HG03045 (cell line): ENCODE measurements at regions not wholly inside any gene's neighbourhood (a gene's known extent, or its start where the extent isn't known, plus 50 kb on each side); places are given as distances from the start of the nearest gene placed in this dataset.
"Not testable (repeated sequence)": the region's sequence is repeated elsewhere in the genome, so short reads cannot be mapped to it uniquely, and the experiment has no call there.

Source experiments
- ATAC-seq: cut with Tn5 transposase; IDR thresholded peaks from one replicate; pipeline ENCODE4 v1.9.1; 2021; ENCODE audit warnings: mild to moderate bottlenecking, moderate library complexity; ENCODE audit not compliant: unreplicated experiment

DNA sequence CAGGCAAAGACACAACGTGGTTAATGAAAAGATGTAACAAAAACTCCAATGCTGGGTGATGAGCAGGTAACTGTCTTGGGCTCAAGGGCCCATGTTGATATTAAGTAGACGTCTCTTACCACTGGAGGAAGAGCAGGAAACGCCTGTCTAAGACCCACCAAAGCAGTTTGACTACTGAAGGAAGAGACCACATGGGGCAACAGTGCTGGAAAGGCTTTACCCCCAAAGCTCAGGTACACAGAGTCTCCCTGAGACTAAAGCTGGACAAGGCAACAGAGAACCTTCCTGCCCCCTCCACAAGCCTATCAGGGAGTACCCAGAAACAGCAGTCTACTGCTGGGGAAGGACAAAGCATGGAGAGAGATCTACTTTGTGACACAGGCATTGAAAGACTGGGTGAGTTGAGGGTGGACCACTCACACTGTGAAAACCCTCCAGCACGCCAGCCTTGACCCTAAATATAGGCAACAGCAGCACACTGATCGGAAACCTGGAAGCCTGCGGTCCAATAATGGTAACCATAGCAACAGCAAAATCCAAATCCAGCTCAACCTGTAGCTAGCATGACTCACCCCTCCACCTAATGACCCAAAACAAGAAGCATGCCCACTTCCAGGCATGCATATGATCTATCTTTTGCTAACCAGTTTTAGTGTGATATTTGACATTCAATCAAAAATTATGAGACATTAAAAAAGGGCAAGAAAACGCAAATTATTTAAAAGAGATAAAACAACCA is 270.5 kb upstream of the SDK2 start:
- no peak for ATAC-seq

DNA sequence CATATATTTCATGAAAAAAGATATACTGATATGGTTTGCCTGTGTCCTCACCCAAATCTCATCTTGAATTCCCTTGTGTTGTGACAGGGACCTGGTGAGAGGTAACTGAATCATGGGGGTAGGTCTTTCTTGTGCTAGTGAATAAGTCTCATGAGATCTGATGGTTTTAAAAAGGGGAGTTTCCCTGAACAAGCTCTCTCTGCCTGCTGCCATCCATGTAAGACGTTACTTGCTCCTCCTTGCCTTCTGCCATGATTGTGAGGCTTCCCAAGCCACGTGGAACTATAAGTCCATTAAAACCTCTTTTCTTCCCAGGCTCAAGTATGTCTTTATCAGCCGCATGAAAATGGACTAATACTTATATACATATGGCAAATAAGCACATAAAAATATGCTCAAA is 274.8 kb upstream of the SDK2 start:
- ATAC-seq: not testable (repeated sequence)

DNA sequence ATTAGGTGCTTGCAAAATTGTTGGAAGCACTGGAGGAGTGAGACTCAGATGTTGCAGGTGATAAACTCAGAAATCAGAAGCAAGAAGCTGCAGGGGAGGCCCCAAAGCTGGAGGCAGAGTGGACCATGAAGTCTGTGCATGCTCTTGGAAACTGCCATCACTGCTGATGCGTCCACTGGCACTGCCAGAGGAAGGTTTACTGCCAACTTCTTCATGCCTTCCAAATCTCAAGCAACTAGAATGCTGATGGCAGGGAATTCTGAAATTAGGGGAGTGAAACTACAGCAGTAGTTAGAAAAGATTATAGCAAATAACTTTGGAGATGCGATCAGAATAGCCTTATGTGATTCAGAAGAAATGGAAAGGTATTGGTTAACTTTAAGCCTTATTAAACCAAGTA is 277.1 kb upstream of the SDK2 start:
- ATAC-seq: no peak

DNA sequence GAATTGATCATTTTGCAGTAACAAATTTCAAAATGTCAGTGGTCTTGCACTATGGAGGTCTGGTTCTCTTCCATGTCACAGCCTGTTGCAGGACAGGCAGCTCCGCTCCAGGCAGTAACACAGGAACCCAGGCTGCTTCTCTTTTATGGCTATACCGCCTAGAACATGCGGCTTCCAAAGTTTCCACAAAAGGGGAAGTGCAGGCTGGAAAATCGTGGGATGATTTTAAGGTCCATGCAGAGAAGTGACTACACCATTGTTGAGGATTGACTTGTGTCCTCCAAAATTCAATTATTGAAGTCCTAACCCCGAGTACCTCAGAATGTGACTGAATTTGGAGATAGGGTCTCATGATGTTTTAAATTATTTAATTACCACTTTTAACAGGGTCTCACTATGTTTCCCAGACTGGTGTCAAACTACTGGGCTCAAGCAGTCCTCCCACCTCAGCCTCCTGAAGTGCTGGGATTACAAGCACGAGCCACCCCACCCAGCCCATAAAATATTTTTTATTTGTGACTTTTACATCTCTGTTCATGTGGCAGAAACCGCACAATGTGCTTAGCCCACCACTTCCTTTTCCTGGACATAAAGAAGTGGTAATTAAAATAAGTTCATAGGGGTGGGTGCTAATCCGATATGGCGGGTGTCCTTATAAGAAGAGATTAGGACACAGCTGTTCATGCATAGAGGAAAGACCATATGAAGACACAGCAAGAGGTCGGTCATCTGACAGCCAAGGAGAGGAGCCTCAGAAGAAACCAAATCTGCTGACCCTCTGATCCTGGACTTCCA is 279.2 kb upstream of the RPL38 start:
- ATAC-seq: no peak

DNA sequence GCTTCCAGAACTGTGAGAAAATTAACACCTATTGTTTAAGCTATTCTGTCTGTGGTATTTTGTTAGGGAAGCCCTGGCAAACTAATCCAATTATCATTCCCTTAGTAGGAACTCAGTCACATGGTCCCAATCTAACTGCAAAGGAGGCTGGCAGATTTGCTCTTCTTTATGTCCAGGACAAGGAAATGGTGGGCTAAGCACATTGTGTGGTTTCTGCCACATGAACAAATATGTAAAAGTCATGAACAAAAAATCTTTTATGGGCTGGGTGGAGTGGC is 278.6 kb upstream of the RPL38 start:
- no peak for ATAC-seq

DNA sequence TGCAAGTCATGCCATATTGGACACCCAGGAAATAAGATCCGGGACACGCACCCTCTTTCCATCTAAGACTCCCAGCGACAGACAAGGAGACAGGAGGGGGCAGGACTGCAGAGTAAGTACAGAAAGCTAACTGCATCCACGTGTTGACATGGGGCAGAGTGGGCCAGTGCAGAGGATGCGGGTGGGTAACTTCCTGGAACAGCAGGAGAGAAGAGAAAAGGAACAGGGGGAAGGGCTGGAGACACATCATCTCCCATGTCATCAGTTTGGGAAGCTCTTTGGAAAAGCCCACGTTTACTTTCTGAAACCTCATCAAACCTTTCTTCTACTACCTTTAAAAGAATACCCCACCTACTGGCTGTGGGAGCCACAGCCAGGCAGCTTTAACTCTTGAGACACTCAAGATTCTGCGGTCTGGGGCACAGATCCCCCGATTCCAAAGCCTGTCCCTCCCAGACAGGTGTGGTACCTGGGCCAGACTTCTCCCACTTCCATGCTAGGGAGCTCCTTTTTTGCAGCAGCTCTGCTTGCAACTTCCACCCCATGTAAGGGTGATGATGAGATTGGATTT is 273.5 kb upstream of the RPL38 start:
- no peak for ATAC-seq

DNA sequence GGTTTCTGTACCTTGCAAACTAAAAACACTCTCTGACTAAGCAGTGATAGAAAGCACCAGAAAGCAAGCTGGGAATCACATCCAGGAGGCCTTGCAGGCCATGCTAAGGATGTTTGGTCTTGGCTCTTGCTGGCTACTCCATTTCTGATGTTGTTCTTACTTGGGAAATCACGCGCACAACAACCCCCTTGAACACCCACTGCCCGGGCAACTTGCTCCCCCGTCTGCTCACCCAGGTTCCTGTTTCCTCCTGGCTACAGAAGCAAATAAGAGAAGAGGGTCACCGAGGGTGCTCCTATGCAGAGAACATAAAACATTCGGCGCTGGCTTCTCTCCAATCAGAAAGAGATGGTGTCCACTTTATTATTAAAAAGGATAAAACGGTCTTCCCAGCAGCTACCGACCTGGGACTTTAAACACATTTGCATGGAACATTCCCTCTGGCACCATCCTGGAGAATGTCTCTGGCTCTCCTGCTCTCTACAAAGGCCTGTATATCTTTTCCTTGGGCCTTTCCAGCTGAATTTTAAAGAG is 271.2 kb upstream of the RPL38 start:
- no peak for ATAC-seq

DNA sequence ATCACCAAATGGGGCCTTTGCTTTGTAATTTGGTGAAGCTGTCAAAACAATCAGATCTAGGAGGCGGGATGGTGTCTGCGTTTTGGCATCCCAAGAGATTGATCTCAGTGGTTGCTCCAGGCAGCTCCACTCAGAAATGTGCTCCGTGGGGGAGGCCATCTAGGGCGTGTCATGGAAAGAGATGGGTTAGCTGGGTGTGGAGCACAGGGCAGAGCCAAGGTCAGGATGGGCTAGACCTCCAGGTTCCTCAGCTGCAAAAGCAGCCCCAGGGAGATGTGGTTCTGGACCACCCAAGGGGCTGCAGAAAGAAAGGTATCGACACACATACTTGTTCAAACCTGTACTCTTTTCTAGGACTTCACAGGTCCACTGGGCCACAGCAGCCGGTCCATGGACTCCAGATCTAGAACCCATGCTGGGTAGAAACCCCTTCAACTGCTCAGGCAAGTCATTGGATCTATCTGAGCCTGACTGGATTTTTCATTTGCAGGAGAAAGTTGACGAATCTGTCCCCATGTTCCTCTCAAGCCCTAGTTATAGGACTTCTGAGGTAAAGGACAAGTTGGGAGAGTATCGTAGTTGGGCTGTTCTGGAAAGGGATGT is 270.2 kb upstream of the RPL38 start:
- no peak for ATAC-seq

DNA sequence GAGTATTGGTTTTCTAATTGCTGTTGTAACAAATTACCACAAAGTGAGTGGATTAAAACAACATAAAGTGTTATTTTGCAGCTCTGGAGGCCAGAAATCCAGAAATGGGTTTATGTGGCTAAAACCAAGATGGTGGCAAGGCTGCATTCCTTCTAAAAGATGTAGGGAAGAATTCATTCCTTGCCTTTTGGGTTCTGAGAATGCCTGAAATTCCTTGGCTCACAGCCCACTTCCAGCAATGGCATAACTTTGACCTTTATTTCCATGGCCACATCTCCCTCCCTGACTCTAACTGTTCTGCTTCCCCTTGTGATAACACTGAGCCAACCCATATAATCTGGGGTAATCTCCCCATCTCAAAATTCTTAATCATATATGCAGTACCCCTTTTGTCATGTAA is 269.6 kb upstream of the RPL38 start:
- no peak for ATAC-seq

DNA sequence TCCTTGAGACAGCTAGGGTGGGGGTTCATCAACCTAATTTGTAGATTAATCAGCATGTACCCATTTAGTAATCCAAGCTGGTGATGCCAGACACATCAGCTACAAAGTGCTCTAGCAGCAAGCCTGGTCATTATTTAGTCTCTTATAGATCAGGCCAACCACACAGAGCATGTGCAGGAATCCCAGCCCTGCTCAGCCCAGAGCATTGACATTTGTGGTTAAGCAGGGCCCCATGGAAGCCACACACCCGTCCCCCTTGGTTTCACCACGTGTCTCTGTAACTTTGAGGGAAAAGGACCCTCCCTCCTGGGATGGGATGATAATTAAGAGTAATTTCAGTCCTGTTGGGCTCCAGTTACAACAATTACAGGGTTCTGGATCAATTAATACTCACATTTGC is 268.8 kb upstream of the RPL38 start:
- no peak for ATAC-seq

DNA sequence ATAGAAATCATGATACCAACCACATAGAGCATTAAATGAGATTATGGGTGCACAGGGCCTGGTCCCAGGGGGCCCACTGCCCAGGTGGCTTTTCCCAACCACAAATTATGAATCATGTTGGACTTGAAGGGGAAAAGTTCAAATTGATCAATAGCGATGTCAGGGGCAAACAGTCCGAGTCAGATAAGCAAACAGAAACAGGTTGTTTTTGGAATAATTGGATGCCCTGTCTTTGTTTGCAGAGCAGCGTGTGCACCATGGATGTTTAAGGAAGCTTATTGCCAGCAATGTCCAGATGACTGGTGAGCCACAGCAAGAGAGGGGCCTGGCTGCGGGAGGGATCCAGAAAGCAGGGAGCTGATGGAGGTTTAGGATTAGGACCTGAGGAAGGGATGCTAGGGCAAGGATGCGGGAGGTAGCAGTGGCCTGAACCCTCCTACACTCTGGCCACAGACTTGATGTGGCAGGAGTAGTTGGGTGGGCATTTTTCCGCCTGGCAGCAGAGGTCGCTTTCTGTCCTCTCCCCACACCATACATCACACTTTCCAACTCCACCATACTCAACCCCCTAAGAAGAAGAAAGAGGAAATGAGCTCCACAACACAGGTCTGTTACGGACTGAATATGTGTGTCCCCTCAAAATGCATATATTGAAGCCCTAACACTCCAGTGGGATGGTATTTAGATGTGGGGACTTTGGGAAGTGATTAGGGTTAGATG is 266.4 kb upstream of the RPL38 start:
- ATAC-seq: no peak

DNA sequence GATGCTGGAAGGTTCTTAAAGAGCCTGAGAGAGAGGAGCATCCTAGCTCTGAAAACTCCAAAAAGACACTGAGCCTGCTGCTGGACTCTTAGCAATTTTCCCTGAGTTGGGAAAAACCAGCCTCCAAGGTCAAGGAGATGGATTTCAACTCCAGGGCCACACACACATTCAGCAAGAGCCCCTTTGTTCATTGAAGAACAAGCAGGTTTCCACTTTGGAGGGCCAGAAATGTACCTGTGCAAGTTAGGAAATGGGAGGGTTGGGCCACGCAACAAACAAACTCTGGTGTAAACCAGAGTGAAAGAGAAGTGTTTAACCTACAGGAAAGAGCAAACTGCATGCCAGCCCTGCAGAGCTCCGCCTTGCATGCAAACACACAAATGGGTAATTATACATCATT is 264.8 kb upstream of the RPL38 start:
- no peak for ATAC-seq

DNA sequence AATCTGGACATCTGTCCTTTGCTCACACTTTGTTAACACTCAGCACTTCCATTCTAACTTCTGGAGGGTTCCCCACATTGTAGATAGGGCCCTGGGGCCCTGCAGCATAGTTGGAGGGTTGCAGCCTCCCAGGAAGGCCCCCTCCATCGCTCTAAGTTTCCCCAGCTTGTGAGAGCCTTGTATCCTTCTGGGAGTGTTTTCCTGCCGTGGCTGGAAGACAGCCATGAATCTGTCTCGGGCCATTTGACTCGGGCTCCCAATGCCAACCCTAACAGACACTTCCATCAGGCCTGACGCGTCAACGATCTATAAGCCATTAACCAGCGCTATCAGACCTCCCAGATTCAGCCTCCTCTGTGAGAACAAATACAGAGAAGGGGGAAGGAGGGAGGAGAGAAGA is 263.7 kb upstream of the RPL38 start:
- no peak for ATAC-seq

DNA sequence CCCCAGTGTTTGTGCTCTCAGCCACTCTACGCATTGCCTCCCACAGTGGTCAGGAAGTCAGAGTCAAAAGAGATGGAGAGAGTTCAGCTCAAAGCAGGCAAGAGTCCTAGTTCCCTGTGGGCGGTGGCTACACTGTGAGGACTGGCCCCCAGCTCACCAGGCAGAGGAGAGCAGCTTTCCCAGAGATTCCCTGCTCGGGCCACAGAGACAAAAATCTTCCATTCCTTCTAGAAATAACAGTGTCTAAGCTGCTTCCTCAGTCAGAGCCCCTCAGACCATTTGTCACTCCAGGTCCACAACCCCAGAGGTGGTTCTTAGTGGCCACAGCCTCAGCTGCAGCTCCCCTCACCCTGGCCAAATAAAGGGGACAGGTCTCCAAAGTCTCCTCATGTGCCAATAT is 263.0 kb upstream of the RPL38 start:
- ATAC-seq: no peak

DNA sequence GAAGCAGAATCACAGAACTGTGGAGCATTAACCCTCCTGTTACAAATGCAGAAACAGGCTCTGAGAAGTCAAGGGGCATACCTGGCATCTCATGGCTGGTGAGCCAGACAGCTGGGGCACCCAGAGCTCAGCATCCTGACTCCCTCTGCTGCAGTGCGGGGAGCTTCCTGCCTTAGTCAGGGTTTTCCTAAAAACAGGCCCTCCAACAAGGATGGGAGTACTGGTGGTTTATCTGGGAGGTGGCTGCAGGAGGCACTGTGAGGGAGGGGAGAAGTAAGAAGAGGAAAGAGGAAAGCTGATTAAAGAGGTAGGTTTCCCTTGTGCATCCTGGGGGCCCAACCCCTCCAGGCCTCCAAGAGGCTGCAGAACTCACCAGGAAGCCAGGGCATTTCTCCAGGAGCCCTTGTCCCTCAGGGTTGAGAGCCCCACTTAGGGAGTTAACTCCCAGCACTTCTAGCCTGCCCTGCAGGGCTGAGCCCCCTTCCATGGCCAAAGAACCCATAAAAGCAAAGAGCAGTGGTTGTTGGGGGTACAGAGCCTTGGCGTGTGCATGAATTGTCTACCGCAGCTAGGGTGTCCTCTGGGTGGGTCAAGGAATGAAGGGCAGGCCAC is 261.5 kb upstream of the RPL38 start:
- ATAC-seq: no peak

DNA sequence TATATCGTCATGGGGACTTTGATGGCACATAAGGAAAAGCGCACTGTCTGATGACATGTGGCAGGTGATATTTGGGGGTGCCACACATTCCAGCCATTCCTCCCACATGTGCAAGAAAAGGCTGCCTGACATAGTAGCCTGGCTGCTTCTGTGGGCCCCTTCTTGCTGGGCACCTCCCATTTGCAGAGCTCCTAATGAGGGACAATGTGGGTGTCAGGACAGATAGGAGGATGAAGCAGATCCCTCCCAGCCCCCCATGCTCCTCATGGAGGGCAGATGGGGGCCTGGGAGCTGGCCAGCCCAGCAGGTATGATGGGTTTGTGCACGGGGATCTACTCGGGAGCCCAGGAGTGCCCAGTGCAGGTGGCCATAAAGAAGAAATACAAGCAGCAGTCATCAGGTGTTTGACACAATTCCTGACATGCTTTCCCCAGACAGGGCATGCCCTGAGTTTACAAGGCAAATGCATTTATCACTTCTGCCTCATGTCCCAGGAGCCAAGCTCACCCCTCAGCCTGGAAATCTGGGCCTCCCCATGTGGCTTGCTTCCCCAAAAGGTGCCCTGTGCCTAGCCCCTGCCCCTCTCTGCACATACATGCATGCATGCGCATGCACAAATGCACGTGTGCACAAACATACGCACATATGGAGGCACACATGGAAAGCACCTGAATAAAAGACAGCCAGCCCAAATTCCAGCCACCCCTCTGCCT is 260.6 kb upstream of the RPL38 start:
- ATAC-seq: no peak

DNA sequence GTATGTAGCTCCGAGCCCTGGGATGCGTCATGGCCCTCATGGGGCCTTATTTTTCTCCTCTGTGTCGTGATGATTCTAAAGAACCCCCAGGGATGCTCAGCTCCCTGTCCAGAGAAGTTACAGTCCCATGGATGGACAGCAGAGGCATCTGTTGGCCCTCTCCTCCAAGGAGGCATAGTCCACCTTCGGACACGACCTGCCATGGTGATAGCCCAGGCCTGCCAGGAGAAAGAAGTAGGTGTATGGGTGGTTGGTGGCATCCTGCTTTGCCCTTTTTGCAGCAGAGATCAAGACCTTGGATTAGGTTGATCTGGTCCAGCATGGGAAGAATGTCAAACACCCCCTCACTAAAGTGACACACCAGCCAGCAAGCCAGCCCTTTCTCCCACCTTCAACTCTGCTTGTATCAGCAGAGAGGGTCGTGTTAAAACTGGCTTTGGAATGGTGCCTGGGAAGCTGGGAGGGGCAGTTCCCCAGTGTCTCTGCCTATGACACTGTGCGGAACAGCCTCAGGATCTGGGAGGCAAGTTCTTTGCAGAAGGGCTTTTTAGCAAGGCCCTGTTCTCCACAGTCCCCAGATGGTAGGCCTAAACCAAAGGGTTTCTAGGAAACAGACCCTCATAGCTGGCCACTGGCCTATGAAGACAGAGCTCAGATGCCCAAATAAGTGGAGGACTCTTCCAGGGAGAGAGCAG is 259.9 kb upstream of the RPL38 start:
- no peak for ATAC-seq

DNA sequence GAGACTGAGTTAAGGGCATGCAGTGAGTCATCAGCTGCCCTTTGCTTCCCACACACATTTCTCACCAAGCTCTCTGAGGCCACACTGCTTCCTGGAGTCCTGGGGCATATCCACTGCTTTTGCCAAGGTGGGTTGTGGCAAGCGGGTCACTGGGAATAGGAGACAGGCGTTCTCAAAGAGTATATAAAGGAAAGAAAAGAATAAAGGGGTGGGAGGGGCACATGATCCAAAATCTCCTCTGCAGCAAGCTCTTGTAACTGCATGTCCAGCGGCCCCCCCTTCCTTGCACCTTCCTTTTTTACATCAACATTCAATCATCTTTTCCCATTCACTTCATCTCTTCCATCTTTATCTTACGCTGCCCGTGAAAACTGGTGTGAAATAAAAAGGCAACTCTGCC is 259.1 kb upstream of the RPL38 start:
- ATAC-seq: no peak

DNA sequence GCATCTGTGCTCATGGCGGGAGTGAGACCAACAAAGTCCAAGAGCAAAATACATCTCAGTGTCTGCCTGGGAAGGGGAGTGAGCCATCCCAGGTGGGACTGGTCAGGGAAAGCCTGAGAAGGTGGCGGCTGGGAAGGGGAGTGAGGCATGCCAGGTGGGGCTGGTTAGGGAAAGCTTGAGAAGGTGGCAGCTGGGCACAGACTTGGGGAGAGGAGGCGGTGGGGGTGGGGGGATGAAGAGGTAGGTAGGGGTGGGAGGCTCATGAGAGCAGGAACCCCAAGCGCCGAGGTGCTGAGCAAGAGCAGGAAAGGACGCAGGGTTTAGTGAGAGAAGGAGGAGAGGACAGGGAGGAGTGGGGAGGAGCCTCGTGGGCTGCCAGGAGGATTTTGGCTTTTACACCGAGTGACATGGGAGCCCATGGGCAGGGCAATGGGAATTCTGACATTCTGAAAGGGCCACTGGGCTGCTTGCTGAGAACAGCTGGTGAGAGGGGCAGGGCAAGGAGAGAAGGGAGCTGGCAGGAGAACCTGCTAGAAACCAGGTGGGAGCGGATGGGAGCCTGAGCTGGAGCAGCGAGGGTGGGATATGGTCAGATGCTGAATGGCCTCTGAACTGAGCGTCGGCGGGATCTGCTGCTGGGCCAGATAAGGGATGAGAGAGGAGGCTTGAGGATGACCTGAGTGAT is 256.1 kb upstream of the RPL38 start:
- no peak for ATAC-seq
